Endothelial cell of umbilical vein (primary cell): ENCODE measurements at regions not wholly inside any gene's neighbourhood (a gene's known extent, or its start where the extent isn't known, plus 50 kb on each side); places are given as distances from the start of the nearest gene placed in this dataset.

Experiments
- BruUV-seq: library from RNA; stranded (reverse); fragments of 400-500 nt; replicated peaks from 2 replicates; lab custom pipeline; 2021; lab: Mats Ljungman, UMichigan
- CTCF ChIA-PET: fragments of 300-600, 350-600 bp; sonication (Branson Sonifier 250); formaldehyde crosslinking; loops from one replicate; lab custom pipeline; 2021; ENCODE audit warnings: antibody characterized with exemption, inconsistent platforms; lab: Charles Lee
- POLR2A ChIA-PET: fragments of 300-600, 350-600 bp; sonication (Branson Sonifier 250); formaldehyde crosslinking; loops from one replicate; lab custom pipeline; 2021; ENCODE audit warnings: antibody characterized with exemption, inconsistent platforms; lab: Charles Lee
- DNase-seq: peaks from one replicate; pipeline ENCODE4 v3.0.0-alpha.2; 2011; ENCODE audit warnings: low read depth, low spot score
- FAIRE-seq: peaks from 2 replicates; lab custom pipeline; 2011; peaks lifted over from hg19 to GRCh38; lab: Jason Lieb, UNC
- H2AFZ ChIP-seq: 2 replicates; pipeline ENCODE4 v1.6.0; 2012; ENCODE audit warnings: low read depth, low read length, control low read depth, inconsistent platforms
- H3K27ac ChIP-seq: 2 replicates; pipeline ENCODE4 v1.5.1; 2011; ENCODE audit warnings: low read depth, mild to moderate bottlenecking, control low read depth, low read length, moderate library complexity; ENCODE audit not compliant: insufficient read depth
- H3K27me3 ChIP-seq, 2 experiments: 2 replicates each; pipeline versions ENCODE4 v1.6.0 to v1.6.1; 2011; ENCODE audit warnings: low read length in 2 of 2, mixed read lengths in 1 of 2; ENCODE audit not compliant: control insufficient read depth in 2 of 2, insufficient read depth in 2 of 2
- H3K36me3 ChIP-seq, 2 experiments: 2 replicates in 1 of 2; 3 replicates in 1 of 2; pipeline ENCODE4 v1.5.1; 2011; ENCODE audit warnings: low read length in 2 of 2, mild to moderate bottlenecking in 1 of 2, moderate library complexity in 1 of 2; ENCODE audit not compliant: control insufficient read depth in 2 of 2, insufficient read depth in 2 of 2; ENCODE audit errors: extremely low read depth in 1 of 2
- H3K4me1 ChIP-seq: 3 replicates; pipeline ENCODE4 v1.5.1; 2011; ENCODE audit warnings: mild to moderate bottlenecking, low read length; ENCODE audit not compliant: control insufficient read depth, insufficient read depth; ENCODE audit errors: extremely low read depth
- H3K4me2 ChIP-seq: 2 replicates; pipeline ENCODE4 v1.6.1; 2011; ENCODE audit warnings: low read length, control low read depth, mixed read lengths; ENCODE audit not compliant: insufficient read depth
- H3K4me3 ChIP-seq, 3 experiments: fragments of 200-600 bp in 1 of 3; sonication (generic), shearing (Covaris generic) in 1 of 3; replicated peaks in 1 of 3; 2 replicates each; pipeline ENCODE4 v1.5.1; 2011 to 2016; ENCODE audit warnings: control low read depth in 3 of 3, low read length in 3 of 3, mild to moderate bottlenecking in 2 of 3, inconsistent platforms in 1 of 3, low read depth in 1 of 3, moderate library complexity in 1 of 3; ENCODE audit not compliant: insufficient read depth in 1 of 3
- H3K79me2 ChIP-seq: 2 replicates; pipeline ENCODE4 v1.6.0; 2012; ENCODE audit warnings: low read length, inconsistent platforms; ENCODE audit not compliant: control insufficient read depth, insufficient read depth
- H3K9ac ChIP-seq: replicated peaks from 2 replicates; pipeline ENCODE3; 2011; ENCODE audit warnings: low read length, control low read depth; ENCODE audit not compliant: insufficient read depth; ENCODE audit errors: extremely low read depth
- H3K9me1 ChIP-seq: replicated peaks from 3 replicates; pipeline ENCODE4 v1.6.0; 2011; ENCODE audit warnings: mild to moderate bottlenecking, low read length; ENCODE audit not compliant: control insufficient read depth, insufficient read depth; ENCODE audit errors: extremely low read depth
- H3K9me3 ChIP-seq: replicated peaks from 2 replicates; pipeline ENCODE4 v1.5.1; 2012; ENCODE audit warnings: low read length, inconsistent platforms; ENCODE audit not compliant: control insufficient read depth, insufficient read depth
- H4K20me1 ChIP-seq: replicated peaks from 2 replicates; pipeline ENCODE3; 2011; ENCODE audit warnings: mild to moderate bottlenecking, low read length; ENCODE audit not compliant: control insufficient read depth, insufficient read depth; ENCODE audit errors: extremely low read depth
- CTCF ChIP-seq, 2 donors: IDR thresholded peaks; 1 replicate in 1 of 2; 2 replicates in 1 of 2; pipeline ENCODE4 v1.5.1; 2011; ENCODE audit warnings: low read length in 2 of 2, mild to moderate bottlenecking in 2 of 2, moderate library complexity in 2 of 2, control low read depth in 1 of 2, inconsistent platforms in 1 of 2, low read depth in 1 of 2; ENCODE audit not compliant: insufficient read depth in 1 of 2; ENCODE audit errors: extremely low read depth in 1 of 2
- EZH2 ChIP-seq: IDR thresholded peaks from 2 replicates; pipeline ENCODE4 v1.6.1; 2012; ENCODE audit warnings: borderline replicate concordance, low read depth, mild to moderate bottlenecking, moderate library complexity, low read length, inconsistent platforms; ENCODE audit not compliant: severe bottlenecking
- FOS ChIP-seq: IDR thresholded peaks from 2 replicates; pipeline ENCODE4 v1.6.1; 2011; ENCODE audit warnings: mild to moderate bottlenecking, low read length, moderate library complexity, borderline replicate concordance; ENCODE audit not compliant: insufficient read depth
- GATA2 ChIP-seq: IDR thresholded peaks from 2 replicates; pipeline ENCODE4 v1.7.0; 2011; ENCODE audit warnings: low read depth, mild to moderate bottlenecking, moderate library complexity, mixed read lengths, low read length; ENCODE audit not compliant: insufficient read length, insufficient read depth
- JUN ChIP-seq: IDR thresholded peaks from 2 replicates; pipeline ENCODE4 v1.6.1; 2011; ENCODE audit warnings: borderline replicate concordance, low read depth; ENCODE audit not compliant: insufficient read length, insufficient read depth
- MAX ChIP-seq: IDR thresholded peaks from 2 replicates; pipeline ENCODE4 v1.6.1; 2011; ENCODE audit not compliant: insufficient read depth, insufficient read length
- MYC ChIP-seq: IDR thresholded peaks from one replicate; pipeline ENCODE4 v1.6.1; 2011; ENCODE audit warnings: mild to moderate bottlenecking, low read depth, low read length
- POLR2A ChIP-seq: IDR thresholded peaks from 2 replicates; pipeline ENCODE4 v1.6.1; 2012; ENCODE audit warnings: low read depth, mild to moderate bottlenecking, control low read depth, low read length
- POLR2AphosphoS5 ChIP-seq: IDR thresholded peaks from 2 replicates; pipeline ENCODE4 v1.6.1; 2012; ENCODE audit warnings: low read depth, mild to moderate bottlenecking, control low read depth, low read length, moderate library complexity; ENCODE audit not compliant: insufficient read depth
- dilution Hi-C: fragments of 300-500 bp; cut with MboI; formaldehyde crosslinking; loops from one replicate; pipeline ENCODE4 v1.15.0; 2019; ENCODE audit warnings: low sequenced_read_pairs; ENCODE audit not compliant: extremely low pct_ligation_motif_present
- intact Hi-C: fragments of 100-400 bp; cut with micrococcal nuclease; formaldehyde crosslinking; loops from one replicate; pipeline ENCODE4 v1.10.0; 2022

DNA sequence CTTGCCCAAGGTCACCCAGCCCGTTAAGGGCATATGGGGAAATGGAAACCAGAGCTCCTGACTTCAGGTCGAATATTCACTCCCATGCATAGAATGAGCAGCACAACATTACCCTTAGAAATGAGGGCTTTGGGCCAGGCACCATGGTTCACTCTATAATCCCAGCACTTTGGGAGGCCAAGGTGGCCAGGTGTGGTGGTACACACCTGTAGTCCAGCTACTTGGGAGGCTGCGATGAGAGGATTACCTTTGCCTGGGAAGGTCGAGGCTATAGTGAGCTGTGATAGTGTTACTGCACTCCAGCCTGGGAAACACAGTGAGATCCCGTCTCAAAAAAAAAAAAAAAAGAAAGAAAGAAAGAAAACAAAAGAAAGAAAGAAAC is 341.0 kb upstream of the TMPO start:
- Histone ChIP-seq H3K79me2 (no peaks in the 10 kb centered on the region), H3K4me3 (no peak overlapping the region), H3K4me2 (no peak overlapping the region), H3K9ac (no peak overlapping the region), H3K9me3 (no peaks in the 10 kb centered on the region), H3K27me3 (peaks cover 0 to 2% of the 10 kb centered on the region in 2 experiments), H3K4me1 (no peaks in the 10 kb centered on the region), H4K20me1 (no peaks in the 10 kb centered on the region), H3K9me1 (no peaks in the 10 kb centered on the region), H2AFZ (no peak overlapping the region), H3K27ac (no peak overlapping the region), H3K36me3 (no peaks in the 10 kb centered on the region)
- CTCF ChIA-PET = interaction anchor here (1.7 kb wide), 1 partner anchor 9 kb away, joined by 4 read pairs; no protein-coding TSS in a partner anchor
- no peak for DNase-seq
- POLR2A ChIA-PET = no interaction called here
- intact Hi-C loops = no loop called here
- dilution Hi-C loops = no loop called here
- no TSS peak for BruUV-seq
- no peak for TF ChIP-seq FOS
- TF ChIP-seq EZH2 = no peak
- TF ChIP-seq MAX = no peak
- no peak for TF ChIP-seq MYC
- TF ChIP-seq CTCF (IDR thresholded peaks at IDR 0.05; ENCODE audit: extremely low read depth in 1 of 2, insufficient read depth in 1 of 2, low read depth in 1 of 2, low read length in 2 of 2) = no peak
- TF ChIP-seq JUN = no peak
- TF ChIP-seq POLR2AphosphoS5 = no peak
- TF ChIP-seq POLR2A = no peak
- TF ChIP-seq GATA2 = no peak
- no peak for FAIRE-seq
